Activated T-helper 1 cell treated with anti-CD3 and anti-CD28 coated beads, Interleukin-12 subunit alpha, Interleukin-12 subunit beta, Interleukin-2, Interleukin-4 antibody, amounts not matched to agents 30 ng/mL and 10 ng/mL and 1 ng/mL, durations not matched to agents 14 hours and 24 hours and 36 hours (primary cell): ENCODE measurements at regions not wholly inside any gene's neighbourhood (a gene's known extent, or its start where the extent isn't known, plus 50 kb on each side); places are given as distances from the start of the nearest gene placed in this dataset.

Source experiments
- DNase-seq: peaks from one replicate; pipeline ENCODE4 v3.0.0; 2021; ENCODE audit warnings: low spot score
- H3K27ac Mint-ChIP-seq: one replicate; pipeline ENCODE4 v1.8.0; 2021; ENCODE audit warnings: mild to moderate bottlenecking, mixed read lengths
- H3K27me3 Mint-ChIP-seq: one replicate; pipeline ENCODE4 v1.8.0; 2022; ENCODE audit warnings: mild to moderate bottlenecking, moderate library complexity, mixed read lengths; ENCODE audit not compliant: insufficient read depth
- H3K36me3 Mint-ChIP-seq: one replicate; pipeline ENCODE4 v1.8.0; 2021; ENCODE audit warnings: low read depth, mixed read lengths
- H3K4me1 Mint-ChIP-seq: one replicate; pipeline ENCODE4 v1.8.0; 2021; ENCODE audit warnings: low read depth, mixed read lengths
- H3K4me3 Mint-ChIP-seq: one replicate; pipeline ENCODE4 v1.8.0; 2021; ENCODE audit warnings: mild to moderate bottlenecking, moderate library complexity, mixed read lengths
- H3K9me3 Mint-ChIP-seq: one replicate; pipeline ENCODE4 v1.8.0; 2021; ENCODE audit warnings: mixed read lengths
- intact Hi-C: fragments of 100-400 bp; cut with micrococcal nuclease; formaldehyde crosslinking; loops from one replicate; pipeline ENCODE4 v1.15.1; 2024

DNA sequence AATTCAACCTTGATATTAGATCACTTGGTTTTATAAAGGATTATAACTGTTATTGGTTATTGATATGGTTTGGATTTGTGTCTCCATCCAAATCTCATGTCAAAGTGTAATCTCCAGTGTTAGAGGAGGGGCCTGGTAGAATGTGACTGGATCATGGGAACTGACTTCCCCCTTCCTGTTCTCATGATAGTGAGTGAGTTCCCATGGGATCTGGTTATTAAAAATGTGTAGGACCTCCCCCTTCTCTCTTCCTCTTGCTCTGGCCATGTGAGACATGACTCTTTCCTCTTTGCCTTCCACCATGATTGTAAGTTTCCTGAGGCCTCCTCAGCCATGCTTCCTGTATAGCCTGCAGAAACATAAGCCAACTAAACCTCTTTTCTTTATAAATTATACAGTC, 136.0 kb upstream of the UBE2E2 start:
- intact Hi-C loops: no loop called here
- no peaks in the 10 kb centered on the region for H3K9me3 Mint-ChIP-seq
- H3K4me1 Mint-ChIP-seq: no peaks in the 10 kb centered on the region
- peaks cover 1% of the 10 kb centered on the region for H3K27me3 Mint-ChIP-seq
- DNase-seq: no peak
- H3K4me3 Mint-ChIP-seq: no peak overlapping the region
- H3K36me3 Mint-ChIP-seq: no peaks in the 10 kb centered on the region
- H3K27ac Mint-ChIP-seq: no peak overlapping the region

GRCh38 chr3:23068016-23068728, 135.0 kb upstream of the UBE2E2 start:
- no peaks in the 10 kb centered on the region for H3K36me3 Mint-ChIP-seq
- H3K4me3 Mint-ChIP-seq: no peak overlapping the region
- intact Hi-C loops: no loop called here
- H3K27ac Mint-ChIP-seq: no peak overlapping the region
- H3K9me3 Mint-ChIP-seq: no peaks in the 10 kb centered on the region
- no peak for DNase-seq
- peaks cover 1% of the 10 kb centered on the region for H3K27me3 Mint-ChIP-seq
- H3K4me1 Mint-ChIP-seq: no peaks in the 10 kb centered on the region

DNA sequence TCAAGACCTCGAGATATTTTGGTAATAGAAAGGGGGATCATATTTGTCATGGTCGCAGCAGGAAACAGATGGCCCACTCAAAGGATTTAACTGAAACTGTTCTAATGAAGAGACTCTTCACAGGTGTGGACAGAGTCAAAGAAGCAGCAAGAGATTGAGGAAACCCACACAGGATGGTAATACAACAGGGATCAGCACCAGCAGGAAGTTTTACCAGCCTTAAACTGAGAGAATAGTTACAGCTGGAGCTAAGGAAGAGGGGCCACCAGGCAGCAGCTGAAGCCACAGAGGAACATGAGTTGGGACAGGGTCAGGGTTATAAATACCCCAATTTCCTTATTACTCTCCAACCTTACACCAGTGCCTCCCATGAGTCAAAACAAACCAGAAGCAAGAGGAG, 131.8 kb upstream of the UBE2E2 start:
- Mint-ChIP-seq H3K4me3 (no peak overlapping the region), H3K27me3 (peaks cover 1% of the 10 kb centered on the region), H3K36me3 (no peaks in the 10 kb centered on the region), H3K4me1 (no peaks in the 10 kb centered on the region), H3K9me3 (no peaks in the 10 kb centered on the region), H3K27ac (no peak overlapping the region)
- intact Hi-C loops: no loop called here
- DNase-seq: no peak

DNA sequence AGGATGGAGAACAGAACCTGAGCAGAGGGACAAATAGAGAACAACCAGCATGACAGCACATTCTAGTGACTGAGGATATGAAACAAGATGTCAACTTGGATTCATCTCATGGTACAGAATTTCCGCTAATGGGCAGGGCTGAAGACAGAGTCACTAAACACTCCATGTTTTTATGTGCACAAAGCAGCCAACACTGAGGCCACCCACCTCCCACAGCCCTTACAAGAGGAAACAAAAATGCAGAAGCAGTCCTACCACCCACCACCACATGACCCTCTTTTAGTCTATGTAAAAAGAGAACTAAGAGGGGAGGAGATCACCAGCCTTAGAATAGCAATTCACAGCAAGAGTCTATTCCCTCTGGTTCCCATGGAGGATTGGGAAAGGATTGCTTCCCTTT, 131.4 kb upstream of the UBE2E2 start:
- H3K27ac Mint-ChIP-seq: no peak overlapping the region
- peaks cover 1% of the 10 kb centered on the region for H3K27me3 Mint-ChIP-seq
- DNase-seq: no peak
- intact Hi-C loops: no loop called here
- H3K4me1 Mint-ChIP-seq: no peaks in the 10 kb centered on the region
- H3K36me3 Mint-ChIP-seq: no peaks in the 10 kb centered on the region
- H3K9me3 Mint-ChIP-seq: no peaks in the 10 kb centered on the region
- no peak overlapping the region for H3K4me3 Mint-ChIP-seq

DNA sequence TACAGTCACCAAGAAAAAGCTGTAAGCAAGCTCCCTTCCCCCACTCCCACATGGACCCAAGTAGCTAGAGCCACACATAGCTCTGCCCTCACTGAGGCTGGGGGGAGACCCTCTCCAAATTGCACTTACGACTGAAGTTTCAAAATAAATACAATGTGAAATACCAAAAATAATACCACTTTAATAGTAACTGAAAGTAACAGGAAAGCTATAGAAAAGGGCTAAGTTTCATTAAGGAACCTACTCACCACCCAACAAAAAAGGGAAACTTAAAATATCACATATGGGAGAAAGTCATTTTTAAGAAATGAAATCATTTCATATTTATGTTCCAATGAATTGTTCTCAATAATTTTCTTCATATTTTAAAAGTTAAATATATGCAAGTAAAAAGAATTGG, 130.4 kb upstream of the UBE2E2 start:
- Mint-ChIP-seq H3K4me1 (no peaks in the 10 kb centered on the region), H3K4me3 (no peak overlapping the region), H3K9me3 (no peaks in the 10 kb centered on the region), H3K27me3 (peaks cover 1% of the 10 kb centered on the region), H3K27ac (no peak overlapping the region), H3K36me3 (no peaks in the 10 kb centered on the region)
- intact Hi-C loops: no loop called here
- DNase-seq: no peak

DNA sequence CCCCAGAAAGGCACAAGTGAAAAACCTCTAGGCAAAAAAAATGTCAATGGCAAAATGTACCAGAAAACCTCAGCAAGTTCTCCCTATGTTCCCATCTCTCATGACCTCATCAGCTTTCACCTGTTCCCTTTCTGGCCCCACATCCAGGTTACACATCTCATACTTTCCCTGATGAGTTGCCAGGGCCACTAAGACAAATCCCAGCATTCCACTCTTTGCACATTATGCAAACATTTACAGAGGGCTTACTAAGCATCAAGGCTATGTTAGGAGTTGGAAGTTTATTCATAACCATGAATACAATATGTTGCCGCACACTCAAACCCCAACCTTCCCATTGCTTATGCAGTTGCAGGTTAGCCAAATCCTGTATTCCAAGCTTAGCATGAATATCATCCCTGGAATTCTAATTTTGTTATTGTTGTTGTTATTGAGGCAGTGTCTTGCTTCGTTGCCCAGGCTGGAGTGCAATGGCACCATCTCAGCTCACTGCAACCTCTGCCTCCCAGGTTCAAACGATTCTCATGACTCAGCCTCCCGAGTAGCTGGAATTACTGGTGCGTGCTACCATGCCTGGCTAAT, 129.3 kb upstream of the UBE2E2 start:
- no peaks in the 10 kb centered on the region for H3K9me3 Mint-ChIP-seq
- DNase-seq: no peak
- H3K4me1 Mint-ChIP-seq: no peaks in the 10 kb centered on the region
- intact Hi-C loops: no loop called here
- no peak overlapping the region for H3K4me3 Mint-ChIP-seq
- no peak overlapping the region for H3K27ac Mint-ChIP-seq
- H3K27me3 Mint-ChIP-seq: no peaks in the 10 kb centered on the region
- no peaks in the 10 kb centered on the region for H3K36me3 Mint-ChIP-seq

DNA sequence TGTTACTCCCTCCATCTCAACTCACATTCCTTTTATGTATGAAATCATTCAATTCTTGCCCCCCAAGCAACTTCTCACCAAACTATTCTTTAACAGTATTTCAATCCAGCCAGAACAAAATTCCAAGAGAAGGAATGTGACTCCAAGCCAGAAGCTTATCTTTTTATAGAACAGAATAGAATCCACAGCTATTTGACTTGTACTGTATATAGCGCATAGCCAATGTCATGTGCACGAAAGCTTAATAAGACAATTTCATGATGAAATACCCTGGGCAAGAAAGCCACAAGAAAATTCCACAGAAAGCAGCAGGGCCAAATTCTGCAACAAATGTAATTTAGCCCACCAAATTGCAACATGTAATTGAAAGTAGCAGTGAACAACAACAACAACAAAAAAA, 127.6 kb upstream of the UBE2E2 start:
- no peaks in the 10 kb centered on the region for H3K36me3 Mint-ChIP-seq
- no peak for DNase-seq
- peaks cover 3% of the 10 kb centered on the region for H3K4me1 Mint-ChIP-seq
- H3K27me3 Mint-ChIP-seq: no peaks in the 10 kb centered on the region
- no peaks in the 10 kb centered on the region for H3K9me3 Mint-ChIP-seq
- no peak overlapping the region for H3K27ac Mint-ChIP-seq
- no peak overlapping the region for H3K4me3 Mint-ChIP-seq
- intact Hi-C loops: no loop called here

DNA sequence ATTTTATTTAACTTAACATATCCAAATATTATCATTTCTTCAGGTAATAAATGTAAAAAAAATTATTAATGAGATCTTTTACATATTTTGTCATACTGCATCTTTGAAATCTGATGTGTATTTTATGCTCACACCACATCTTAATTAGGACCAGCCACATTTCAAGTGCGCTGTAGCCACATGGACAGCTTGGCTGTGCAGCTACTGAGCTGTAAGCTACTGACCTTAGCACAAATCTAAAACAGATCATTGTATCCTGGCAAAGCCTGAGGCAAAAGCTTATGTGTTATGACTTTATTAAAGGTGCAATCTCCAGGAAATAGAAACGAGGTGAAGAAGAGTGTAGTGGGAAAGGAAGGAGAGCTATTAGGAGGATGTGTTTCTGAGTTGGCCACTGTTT, 126.7 kb upstream of the UBE2E2 start:
- no peak for DNase-seq
- H3K4me1 Mint-ChIP-seq: peaks cover 3% of the 10 kb centered on the region
- no peak overlapping the region for H3K4me3 Mint-ChIP-seq
- H3K27ac Mint-ChIP-seq: no peak overlapping the region
- intact Hi-C loops: no loop called here
- H3K27me3 Mint-ChIP-seq: no peaks in the 10 kb centered on the region
- H3K9me3 Mint-ChIP-seq: no peaks in the 10 kb centered on the region
- H3K36me3 Mint-ChIP-seq: no peaks in the 10 kb centered on the region

GRCh38 chr3:23077126-23077525, 126.0 kb upstream of the UBE2E2 start:
- no peak for DNase-seq
- no peak overlapping the region for H3K27ac Mint-ChIP-seq
- H3K4me3 Mint-ChIP-seq: no peak overlapping the region
- H3K4me1 Mint-ChIP-seq: peaks cover 3% of the 10 kb centered on the region
- H3K9me3 Mint-ChIP-seq: no peaks in the 10 kb centered on the region
- no peaks in the 10 kb centered on the region for H3K27me3 Mint-ChIP-seq
- no peaks in the 10 kb centered on the region for H3K36me3 Mint-ChIP-seq
- intact Hi-C loops: no loop called here

DNA sequence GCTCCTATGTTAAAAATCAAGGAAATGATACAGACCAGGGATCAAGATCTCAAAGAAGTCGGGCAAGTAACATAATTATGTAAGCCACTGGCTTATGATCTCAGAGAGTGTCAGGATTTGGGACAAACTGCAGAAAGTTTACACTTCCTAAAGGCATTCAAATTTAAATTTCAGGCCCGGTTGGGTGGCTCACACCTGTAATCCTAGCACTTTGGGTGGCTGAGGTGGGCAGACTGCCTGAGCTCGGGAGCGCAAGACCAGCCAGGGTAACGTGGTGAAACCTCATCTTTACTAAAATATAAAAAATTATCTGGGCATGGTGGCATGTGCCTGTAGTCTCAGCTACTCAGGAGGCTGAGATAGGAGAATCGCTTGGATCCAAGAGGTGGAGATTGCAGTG, 124.4 kb upstream of the UBE2E2 start:
- H3K4me1 Mint-ChIP-seq: peaks cover 3% of the 10 kb centered on the region
- H3K9me3 Mint-ChIP-seq: no peaks in the 10 kb centered on the region
- no peak overlapping the region for H3K4me3 Mint-ChIP-seq
- intact Hi-C loops: no loop called here
- no peaks in the 10 kb centered on the region for H3K27me3 Mint-ChIP-seq
- no peak for DNase-seq
- no peaks in the 10 kb centered on the region for H3K36me3 Mint-ChIP-seq
- no peak overlapping the region for H3K27ac Mint-ChIP-seq

DNA sequence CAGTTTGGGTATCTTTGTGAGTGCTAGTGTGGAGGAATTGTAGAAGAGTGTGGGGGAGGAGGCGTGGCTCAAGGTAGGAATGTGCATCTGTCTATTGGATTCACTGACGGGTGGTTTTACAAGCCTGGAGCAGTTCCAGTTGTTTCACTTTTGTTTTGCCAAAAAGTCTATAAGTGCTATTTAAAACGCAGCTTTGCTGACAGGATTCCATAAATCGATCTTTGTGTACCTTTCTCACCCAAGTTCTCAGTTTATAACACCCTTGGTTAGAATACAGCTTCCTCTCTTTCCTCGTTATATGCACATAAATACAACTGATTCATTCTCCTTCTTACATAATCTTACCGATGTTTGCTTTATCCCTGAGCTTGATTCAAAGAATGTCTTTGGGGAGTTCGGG, 123.2 kb upstream of the UBE2E2 start:
- Mint-ChIP-seq H3K4me3 (no peak overlapping the region), H3K9me3 (no peaks in the 10 kb centered on the region), H3K27me3 (no peaks in the 10 kb centered on the region), H3K27ac (no peak overlapping the region), H3K4me1 (peaks cover 3% of the 10 kb centered on the region), H3K36me3 (no peaks in the 10 kb centered on the region)
- no peak for DNase-seq
- intact Hi-C loops: no loop called here

DNA sequence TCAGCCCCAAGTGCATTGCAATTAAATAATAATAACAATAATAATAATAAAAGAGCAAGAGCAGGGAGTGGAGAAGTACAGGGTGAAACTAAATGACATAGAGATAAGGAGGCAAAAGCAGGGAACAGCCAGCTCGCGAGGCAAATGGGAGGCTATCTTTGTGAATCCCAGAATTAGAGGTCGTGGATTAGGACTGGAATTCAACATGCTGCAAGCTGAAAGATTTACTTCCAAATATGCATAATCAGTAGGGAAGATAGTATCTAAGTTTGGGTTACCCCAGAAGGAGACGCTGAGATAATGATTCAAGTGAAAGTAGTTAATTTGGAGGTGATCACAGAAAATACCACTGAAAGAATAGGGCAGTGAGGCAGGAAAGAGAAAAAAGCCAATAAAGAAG, 119.4 kb upstream of the UBE2E2 start:
- intact Hi-C loops: no loop called here
- H3K27me3 Mint-ChIP-seq: no peaks in the 10 kb centered on the region
- no peaks in the 10 kb centered on the region for H3K9me3 Mint-ChIP-seq
- H3K27ac Mint-ChIP-seq: no peak overlapping the region
- no peak overlapping the region for H3K4me3 Mint-ChIP-seq
- H3K4me1 Mint-ChIP-seq: peaks cover 3% of the 10 kb centered on the region
- no peaks in the 10 kb centered on the region for H3K36me3 Mint-ChIP-seq
- no peak for DNase-seq

DNA sequence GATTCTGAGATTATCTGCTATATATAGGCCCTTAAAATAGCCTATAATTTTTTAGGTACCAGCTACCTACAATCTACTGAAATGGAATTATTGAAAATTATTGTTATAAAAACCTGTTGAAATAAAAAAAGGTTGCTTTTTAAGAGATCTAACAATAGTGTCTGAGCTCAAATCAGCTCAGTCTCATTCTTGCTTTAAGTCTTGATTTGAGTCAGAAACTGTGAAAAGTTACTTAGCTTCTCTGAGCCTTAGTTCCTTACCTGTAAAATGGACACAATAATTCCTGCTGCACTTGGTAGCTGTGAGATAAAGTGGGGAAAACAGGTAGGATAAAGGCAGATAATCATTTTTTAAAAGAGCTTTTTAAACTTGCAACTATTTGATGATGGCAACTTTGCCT, 118.8 kb upstream of the UBE2E2 start:
- Mint-ChIP-seq H3K27me3 (no peaks in the 10 kb centered on the region), H3K4me1 (peaks cover 3% of the 10 kb centered on the region), H3K36me3 (no peaks in the 10 kb centered on the region), H3K4me3 (no peak overlapping the region), H3K9me3 (no peaks in the 10 kb centered on the region), H3K27ac (no peak overlapping the region)
- DNase-seq: no peak
- intact Hi-C loops: no loop called here

- no peaks in the 10 kb centered on the region for H3K36me3 Mint-ChIP-seq
- DNase-seq: no peak
- intact Hi-C loops: no loop called here
- H3K27me3 Mint-ChIP-seq: no peaks in the 10 kb centered on the region
- H3K4me3 Mint-ChIP-seq: no peak overlapping the region
- no peaks in the 10 kb centered on the region for H3K9me3 Mint-ChIP-seq
- no peak overlapping the region for H3K27ac Mint-ChIP-seq
- peaks cover 1% of the 10 kb centered on the region for H3K4me1 Mint-ChIP-seq
Observed at GRCh38 chr3:23085261-23085660, 117.9 kb upstream of the UBE2E2 start.
